ENCODE measurements at regions not wholly inside any gene's neighbourhood (a gene's known extent, or its start where the extent isn't known, plus 50 kb on each side); places are given as distances from the start of the nearest gene placed in this dataset.

GRCh38 chr20:40942006-40942405, 86.6 kb upstream of the TOP1 start:
- TF ChIP-seq POLR2AphosphoS5 (IDR thresholded peaks at IDR 0.05) (no peak), CTCF (IDR thresholded peaks at IDR 0.05) (no peak)

Data from breast epithelium (tissue), 3 donors.